ENCODE measurements at regions not wholly inside any gene's neighbourhood (a gene's known extent, or its start where the extent isn't known, plus 50 kb on each side); places are given as distances from the start of the nearest gene placed in this dataset.
A peak's percentile ranks its signal among the peaks of the same experiment; 100 is the strongest.

DNA sequence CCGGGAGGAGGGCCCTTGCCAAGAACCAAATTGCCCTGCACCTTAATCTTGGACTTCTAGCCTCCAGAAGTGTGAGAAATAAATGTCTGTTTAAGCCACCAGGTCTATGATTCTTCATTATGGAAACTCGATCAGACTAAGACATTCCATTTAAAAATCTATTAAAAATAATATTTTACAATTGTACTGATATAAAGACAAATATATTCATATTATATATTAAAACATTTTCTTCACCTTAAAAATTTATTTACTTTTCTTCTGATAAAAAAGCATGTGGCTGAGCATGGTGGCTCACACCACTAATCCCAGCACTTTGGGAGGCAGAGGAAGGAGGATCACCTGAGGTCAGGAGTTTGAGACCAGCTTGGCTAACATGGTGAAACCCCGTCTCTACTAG lies 72.4 kb upstream of the CHST15 start:
- Mint-ChIP-seq H3K27ac (no peak overlapping the region), H3K36me3 (ENCODE audit: low read depth) (no peaks in the 10 kb centered on the region), H3K4me1 (peaks cover 23% of the 10 kb centered on the region), H3K27me3 (ENCODE audit: low read depth) (peaks cover 15% of the 10 kb centered on the region), H3K9me3 (no peaks in the 10 kb centered on the region), H3K4me3 (no peak overlapping the region)
- TF ChIP-seq, protein P1, sequence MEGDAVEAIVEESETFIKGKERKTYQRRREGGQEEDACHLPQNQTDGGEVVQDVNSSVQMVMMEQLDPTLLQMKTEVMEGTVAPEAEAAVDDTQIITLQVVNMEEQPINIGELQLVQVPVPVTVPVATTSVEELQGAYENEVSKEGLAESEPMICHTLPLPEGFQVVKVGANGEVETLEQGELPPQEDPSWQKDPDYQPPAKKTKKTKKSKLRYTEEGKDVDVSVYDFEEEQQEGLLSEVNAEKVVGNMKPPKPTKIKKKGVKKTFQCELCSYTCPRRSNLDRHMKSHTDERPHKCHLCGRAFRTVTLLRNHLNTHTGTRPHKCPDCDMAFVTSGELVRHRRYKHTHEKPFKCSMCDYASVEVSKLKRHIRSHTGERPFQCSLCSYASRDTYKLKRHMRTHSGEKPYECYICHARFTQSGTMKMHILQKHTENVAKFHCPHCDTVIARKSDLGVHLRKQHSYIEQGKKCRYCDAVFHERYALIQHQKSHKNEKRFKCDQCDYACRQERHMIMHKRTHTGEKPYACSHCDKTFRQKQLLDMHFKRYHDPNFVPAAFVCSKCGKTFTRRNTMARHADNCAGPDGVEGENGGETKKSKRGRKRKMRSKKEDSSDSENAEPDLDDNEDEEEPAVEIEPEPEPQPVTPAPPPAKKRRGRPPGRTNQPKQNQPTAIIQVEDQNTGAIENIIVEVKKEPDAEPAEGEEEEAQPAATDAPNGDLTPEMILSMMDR (IDR thresholded peaks at IDR 0.05; ENCODE audit: unreplicated experiment in 3 of 3) = no peak

DNA sequence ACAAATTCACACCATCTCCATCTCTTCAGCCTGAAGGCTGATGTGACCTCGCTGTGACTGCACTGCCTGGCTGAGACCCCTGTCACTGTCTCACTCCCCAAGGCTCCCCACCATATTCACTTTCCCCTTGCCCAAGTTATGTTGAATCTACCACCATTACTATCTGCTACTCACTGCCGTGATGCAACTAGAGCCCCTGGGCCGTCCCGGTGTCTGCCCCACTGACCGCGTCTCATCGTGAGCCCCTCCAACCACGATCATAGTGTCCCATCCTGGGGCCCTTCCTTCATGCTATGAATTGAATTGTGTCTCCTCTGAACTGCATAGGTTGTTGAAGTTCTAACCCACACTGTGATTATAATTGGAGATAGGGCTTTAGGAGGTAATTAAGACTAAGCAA lies 71.9 kb upstream of the CHST15 start:
- H3K36me3 Mint-ChIP-seq (ENCODE audit: low read depth) = no peaks in the 10 kb centered on the region
- H3K9me3 Mint-ChIP-seq = no peaks in the 10 kb centered on the region
- TF ChIP-seq, protein P1 (IDR thresholded peaks at IDR 0.05; ENCODE audit: unreplicated experiment in 3 of 3) = no peak
- H3K27me3 Mint-ChIP-seq (ENCODE audit: low read depth) = peaks cover 15% of the 10 kb centered on the region
- peaks cover 27% of the 10 kb centered on the region for H3K4me1 Mint-ChIP-seq
- H3K27ac Mint-ChIP-seq = no peak overlapping the region
- no peak overlapping the region for H3K4me3 Mint-ChIP-seq

DNA sequence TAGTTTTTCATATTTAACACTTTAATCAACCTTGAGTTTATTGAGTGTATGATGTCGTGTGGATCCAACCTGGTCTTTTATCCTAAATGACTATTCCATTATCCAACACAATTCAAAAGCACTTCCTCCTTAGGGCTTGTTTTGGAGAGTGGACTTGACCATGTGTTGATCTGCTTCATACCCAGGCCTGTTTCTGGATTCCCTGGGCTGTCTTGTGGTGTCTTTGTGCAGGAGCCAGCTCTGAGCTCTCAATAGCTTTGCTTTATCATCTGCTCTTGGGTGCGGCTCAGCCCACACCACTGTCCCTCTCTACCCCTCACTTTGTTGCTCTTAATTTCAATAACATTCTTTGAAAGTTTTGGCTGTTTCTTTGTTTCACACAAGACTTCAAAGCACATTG lies 70.9 kb upstream of the CHST15 start:
- Mint-ChIP-seq H3K4me3 (no peak overlapping the region), H3K9me3 (no peaks in the 10 kb centered on the region), H3K27ac (peak overlapping the region in 1 of 3 experiments; percentile 31), H3K27me3 (ENCODE audit: low read depth) (peaks cover 18% of the 10 kb centered on the region), H3K4me1 (peaks cover 31% of the 10 kb centered on the region), H3K36me3 (ENCODE audit: low read depth) (no peaks in the 10 kb centered on the region)
- TF ChIP-seq, protein P1 (IDR thresholded peaks at IDR 0.05; ENCODE audit: unreplicated experiment in 3 of 3) = no peak

DNA sequence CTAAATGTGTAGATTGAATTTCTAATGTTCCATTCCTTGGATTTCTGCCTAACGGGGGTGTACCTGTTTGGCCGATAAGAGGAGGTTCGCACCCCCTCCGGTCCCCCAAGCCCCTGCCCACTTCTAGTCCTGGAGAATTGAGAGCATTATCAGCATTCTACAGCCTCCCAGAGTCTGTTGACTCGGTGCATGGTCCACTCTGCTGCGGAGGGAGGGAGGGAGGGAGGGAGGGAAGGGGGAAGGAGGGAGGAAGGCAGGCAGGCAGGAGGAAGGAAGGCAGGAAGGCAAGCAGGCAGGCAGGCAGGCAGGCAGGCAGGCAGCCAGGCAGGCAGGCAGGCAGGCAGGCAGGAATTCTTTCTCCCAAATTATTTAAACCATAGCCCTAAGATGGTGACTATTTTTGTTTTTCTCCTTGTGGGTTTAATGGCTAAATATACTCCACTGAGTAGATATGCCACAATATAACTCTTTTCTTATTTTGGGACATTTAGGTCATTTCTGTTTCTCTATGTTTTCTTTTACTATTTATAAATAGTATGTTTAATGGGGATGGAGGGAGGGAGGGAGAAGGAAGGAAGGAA lies 69.5 kb upstream of the CHST15 start:
- peaks cover 17% of the 10 kb centered on the region for H3K27me3 Mint-ChIP-seq (ENCODE audit: low read depth)
- TF ChIP-seq, protein P1 (IDR thresholded peaks at IDR 0.05; ENCODE audit: unreplicated experiment in 3 of 3) = no peak
- H3K9me3 Mint-ChIP-seq = peaks cover under 1% of the 10 kb centered on the region
- no peaks in the 10 kb centered on the region for H3K36me3 Mint-ChIP-seq (ENCODE audit: low read depth)
- H3K4me3 Mint-ChIP-seq = no peak overlapping the region
- H3K4me1 Mint-ChIP-seq = peaks cover 32% of the 10 kb centered on the region
- no peak overlapping the region for H3K27ac Mint-ChIP-seq

DNA sequence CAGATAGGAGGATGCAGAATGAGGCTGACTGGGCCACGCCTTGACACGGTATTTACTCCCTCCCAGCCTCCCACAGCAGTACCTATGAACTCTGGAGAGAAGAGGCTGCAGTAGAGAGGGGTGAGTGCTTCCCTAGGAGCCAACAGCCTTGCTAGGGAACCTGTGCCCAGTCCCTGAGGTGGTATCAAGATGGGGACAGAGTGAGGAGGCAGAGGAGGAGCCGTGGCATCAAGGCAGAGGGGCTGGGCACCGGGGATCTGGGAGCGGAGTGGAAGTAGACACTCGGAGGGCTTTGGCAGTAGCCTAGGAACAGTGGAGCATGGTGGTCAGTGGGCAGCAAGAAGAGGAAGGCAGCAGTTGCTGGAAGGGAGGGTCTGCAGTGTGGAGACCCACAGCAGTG lies 68.7 kb upstream of the CHST15 start:
- TF ChIP-seq, protein P1 (IDR thresholded peaks at IDR 0.05; ENCODE audit: unreplicated experiment in 3 of 3) = no peak
- H3K27me3 Mint-ChIP-seq (ENCODE audit: low read depth) = peaks cover 24% of the 10 kb centered on the region
- peaks cover 40% of the 10 kb centered on the region for H3K4me1 Mint-ChIP-seq

DNA sequence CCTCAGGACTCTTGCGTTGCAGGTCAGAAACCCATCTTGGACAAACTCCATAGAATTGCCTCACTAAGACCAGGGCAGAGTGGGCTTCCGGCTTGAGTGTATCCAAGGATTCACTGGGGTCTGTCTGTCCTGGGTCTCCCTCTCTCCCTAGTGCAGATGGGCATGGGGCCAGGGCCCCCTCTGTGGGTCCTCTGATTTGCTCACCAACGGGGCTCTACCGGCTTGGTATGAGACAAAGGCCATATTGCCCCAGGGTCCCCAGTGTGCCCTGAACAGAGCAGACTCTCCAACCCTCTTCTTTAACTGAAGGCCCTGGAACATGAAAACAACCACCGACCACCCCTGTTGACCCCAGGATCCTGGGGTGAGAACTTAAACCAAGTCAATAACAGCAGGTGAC lies 68.2 kb upstream of the CHST15 start:
- Mint-ChIP-seq H3K9me3 (peaks cover 5% of the 10 kb centered on the region), H3K4me3 (no peak overlapping the region), H3K36me3 (ENCODE audit: low read depth) (no peaks in the 10 kb centered on the region), H3K27me3 (ENCODE audit: low read depth) (peaks cover 20% of the 10 kb centered on the region), H3K4me1 (peaks cover 43% of the 10 kb centered on the region), H3K27ac (no peak overlapping the region)
- TF ChIP-seq, protein P1 (IDR thresholded peaks at IDR 0.05; ENCODE audit: unreplicated experiment in 3 of 3) = no peak

More for the DNA sequence above, 68.7 kb upstream of the CHST15 start:
- H3K36me3 Mint-ChIP-seq (ENCODE audit: low read depth) = no peaks in the 10 kb centered on the region
- H3K9me3 Mint-ChIP-seq = peaks cover 5% of the 10 kb centered on the region
- no peak overlapping the region for H3K4me3 Mint-ChIP-seq
- no peak overlapping the region for H3K27ac Mint-ChIP-seq

All from nephron (organoid).